DMS79 (cell line): ENCODE measurements at regions not wholly inside any gene's neighbourhood (a gene's known extent, or its start where the extent isn't known, plus 50 kb on each side); places are given as distances from the start of the nearest gene placed in this dataset.
"Not testable (repeated sequence)": the region's sequence is repeated elsewhere in the genome, so short reads cannot be mapped to it uniquely, and the experiment has no call there.

Experiments
- DNase-seq: peaks from one replicate; lab custom pipeline; 2025; lab: John Stamatoyannopoulos, UW

- DNase-seq: no peak
Observed at GRCh38 chr6:104500265-104500664, 359.5 kb downstream of the HACE1 start.

- DNase-seq: no peak
Observed at GRCh38 chr6:104486035-104486434, 373.7 kb downstream of the HACE1 start.

- no peak for DNase-seq
Observed at GRCh38 chr6:104484626-104485025, 375.1 kb downstream of the HACE1 start.

GRCh38 chr6:104484191-104484590 is 375.5 kb downstream of the HACE1 start:
- DNase-seq: no peak

GRCh38 chr6:104483225-104483834 is 376.4 kb downstream of the HACE1 start:
- no peak for DNase-seq

- no peak for DNase-seq
Observed at GRCh38 chr6:104477569-104477968, 382.1 kb downstream of the HACE1 start.

GRCh38 chr6:104473021-104473429 is 386.7 kb downstream of the HACE1 start:
- DNase-seq: no peak

GRCh38 chr6:104472021-104472901 is 387.5 kb downstream of the HACE1 start:
- DNase-seq: peak; percentile 45

GRCh38 chr6:104466306-104466705 is 393.4 kb downstream of the HACE1 start:
- no peak for DNase-seq

GRCh38 chr6:104462811-104463599 is 396.7 kb downstream of the HACE1 start:
- no peak for DNase-seq

- DNase-seq: no peak
Observed at GRCh38 chr6:104460738-104461483, 398.8 kb downstream of the HACE1 start.

- no peak for DNase-seq
Observed at GRCh38 chr6:104459543-104459942, 400.2 kb downstream of the HACE1 start.

GRCh38 chr6:104449918-104450317 is 409.8 kb downstream of the HACE1 start:
- no peak for DNase-seq

GRCh38 chr6:104446101-104447080 is 413.3 kb downstream of the HACE1 start:
- not testable (repeated sequence) for DNase-seq

- no peak for DNase-seq
Observed at GRCh38 chr6:104434519-104434918, 425.2 kb downstream of the HACE1 start.

GRCh38 chr6:104431096-104431495 is 428.6 kb downstream of the HACE1 start:
- DNase-seq: no peak

GRCh38 chr6:104428184-104428583 is 431.5 kb downstream of the HACE1 start:
- no peak for DNase-seq

- peak; percentile 6 for DNase-seq
Observed at GRCh38 chr6:104423691-104424090, 436.0 kb downstream of the HACE1 start.

GRCh38 chr6:104421650-104422049 is 438.1 kb downstream of the HACE1 start:
- no peak for DNase-seq

- no peak for DNase-seq
Observed at GRCh38 chr6:104418839-104419238, 440.9 kb downstream of the HACE1 start.

GRCh38 chr6:104418125-104418524 is 441.6 kb downstream of the HACE1 start:
- no peak for DNase-seq
